Right lobe of liver (tissue), 4 donors: ENCODE measurements at regions not wholly inside any gene's neighbourhood (a gene's known extent, or its start where the extent isn't known, plus 50 kb on each side); places are given as distances from the start of the nearest gene placed in this dataset.

ENCODE experiments used
- POLR2A ChIP-seq: fragments of 450-650 bp; IDR thresholded peaks from one replicate; pipeline ENCODE4 v1.6.1; 2017; ENCODE audit warnings: antibody characterized with exemption, mild to moderate bottlenecking
- TF ChIP-seq, protein P1 (sequence below), 4 donors: fragments of 200-600 bp in 3 of 4; fragments of 450-650 bp in 1 of 4; IDR thresholded peaks; one replicate each; pipeline versions ENCODE4 v1.5.1 to v1.8.0; 2016 to 2022; ENCODE audit warnings: antibody characterized with exemption in 4 of 4, mild to moderate bottlenecking in 2 of 4
- donor health status: DM: no; HTN: no; CAD: no.
- donor health status: DM: no; HTN: no; CAD: no.
- donor health status: DM: no; HTN: yes; CAD: no.

DNA sequence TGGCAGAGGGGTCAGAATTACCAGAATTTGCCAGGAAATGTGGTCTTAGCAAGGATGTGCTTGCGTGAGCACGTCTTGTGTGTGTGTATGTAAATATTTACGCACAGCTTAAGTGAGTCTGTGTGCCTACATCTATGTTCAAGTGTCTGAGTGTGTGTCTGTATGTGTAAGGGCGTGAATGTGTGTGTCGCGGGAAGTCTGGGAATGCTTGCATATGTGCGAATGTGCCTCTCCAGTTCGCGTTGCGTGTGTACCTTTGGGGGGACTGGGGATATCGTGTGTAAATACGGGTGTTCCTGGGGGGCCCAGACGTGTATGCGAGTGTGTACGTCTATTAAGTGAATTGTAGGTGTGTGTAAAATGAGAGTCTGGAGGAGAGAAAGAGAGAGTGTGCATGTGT is 68.6 kb upstream of the POU3F1 start:
- TF ChIP-seq, protein P1, sequence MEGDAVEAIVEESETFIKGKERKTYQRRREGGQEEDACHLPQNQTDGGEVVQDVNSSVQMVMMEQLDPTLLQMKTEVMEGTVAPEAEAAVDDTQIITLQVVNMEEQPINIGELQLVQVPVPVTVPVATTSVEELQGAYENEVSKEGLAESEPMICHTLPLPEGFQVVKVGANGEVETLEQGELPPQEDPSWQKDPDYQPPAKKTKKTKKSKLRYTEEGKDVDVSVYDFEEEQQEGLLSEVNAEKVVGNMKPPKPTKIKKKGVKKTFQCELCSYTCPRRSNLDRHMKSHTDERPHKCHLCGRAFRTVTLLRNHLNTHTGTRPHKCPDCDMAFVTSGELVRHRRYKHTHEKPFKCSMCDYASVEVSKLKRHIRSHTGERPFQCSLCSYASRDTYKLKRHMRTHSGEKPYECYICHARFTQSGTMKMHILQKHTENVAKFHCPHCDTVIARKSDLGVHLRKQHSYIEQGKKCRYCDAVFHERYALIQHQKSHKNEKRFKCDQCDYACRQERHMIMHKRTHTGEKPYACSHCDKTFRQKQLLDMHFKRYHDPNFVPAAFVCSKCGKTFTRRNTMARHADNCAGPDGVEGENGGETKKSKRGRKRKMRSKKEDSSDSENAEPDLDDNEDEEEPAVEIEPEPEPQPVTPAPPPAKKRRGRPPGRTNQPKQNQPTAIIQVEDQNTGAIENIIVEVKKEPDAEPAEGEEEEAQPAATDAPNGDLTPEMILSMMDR (IDR thresholded peaks at IDR 0.05), result no peak
- TF ChIP-seq POLR2A, result no peak
